Daoy (cell line): ENCODE measurements at regions not wholly inside any gene's neighbourhood (a gene's known extent, or its start where the extent isn't known, plus 50 kb on each side); places are given as distances from the start of the nearest gene placed in this dataset.
"Not testable (repeated sequence)": the region's sequence is repeated elsewhere in the genome, so short reads cannot be mapped to it uniquely, and the experiment has no call there.

ENCODE experiments used
- DNase-seq: peaks from one replicate; pipeline ENCODE4 v3.0.0-alpha.2; 2015; ENCODE audit warnings: low read depth

GRCh38 chr5:142542078-142542477 is 143.8 kb downstream of the FGF1 start:
- DNase-seq: no peak

GRCh38 chr5:142540922-142541422 is 144.9 kb downstream of the FGF1 start:
- DNase-seq: no peak

- DNase-seq: no peak
These were observed 146.6 kb downstream of the FGF1 start for GRCh38 chr5:142539154-142539740.

- DNase-seq: no peak
These were observed 148.0 kb downstream of the FGF1 start for GRCh38 chr5:142537938-142538337.

- DNase-seq: no peak
These were observed 153.1 kb downstream of the FGF1 start for GRCh38 chr5:142532781-142533176.

- DNase-seq: no peak
These were observed 153.7 kb downstream of the FGF1 start for GRCh38 chr5:142531977-142532780.

GRCh38 chr5:142530904-142531303 is 155.0 kb downstream of the FGF1 start:
- DNase-seq: no peak

GRCh38 chr5:142529626-142530278 is 156.1 kb downstream of the FGF1 start:
- peak; percentile 85 for DNase-seq

GRCh38 chr5:142527664-142528295 is 158.1 kb downstream of the FGF1 start:
- no peak for DNase-seq

- no peak for DNase-seq
These were observed 158.7 kb downstream of the FGF1 start for GRCh38 chr5:142527234-142527633.

GRCh38 chr5:142522983-142523382 is 162.9 kb downstream of the FGF1 start:
- no peak for DNase-seq

GRCh38 chr5:142521706-142522105 is 164.2 kb downstream of the FGF1 start:
- no peak for DNase-seq

- peak; percentile 66 for DNase-seq
These were observed 165.0 kb downstream of the FGF1 start for GRCh38 chr5:142520885-142521284.

GRCh38 chr5:142519913-142520312 is 166.0 kb downstream of the FGF1 start:
- not testable (repeated sequence) for DNase-seq

- DNase-seq: no peak
These were observed 168.1 kb downstream of the FGF1 start for GRCh38 chr5:142517840-142518239.

- no peak for DNase-seq
These were observed 169.2 kb downstream of the FGF1 start for GRCh38 chr5:142516732-142517131.

- no peak for DNase-seq
These were observed 170.9 kb downstream of the FGF1 start for GRCh38 chr5:142515036-142515435.

GRCh38 chr5:142514196-142514595 is 171.7 kb downstream of the FGF1 start:
- DNase-seq: no peak

GRCh38 chr5:142512043-142513042 is 173.5 kb downstream of the FGF1 start:
- DNase-seq: peak; percentile 54

- no peak for DNase-seq
These were observed 174.5 kb downstream of the FGF1 start for GRCh38 chr5:142511358-142511757.

GRCh38 chr5:142509026-142509425 is 176.9 kb downstream of the FGF1 start:
- no peak for DNase-seq
